ENCODE measurements at regions not wholly inside any gene's neighbourhood (a gene's known extent, or its start where the extent isn't known, plus 50 kb on each side); places are given as distances from the start of the nearest gene placed in this dataset.

GRCh38 chr2:23299476-23300195 is 85.3 kb upstream of the KLHL29 start:
- H3K9me3 ChIP-seq (ENCODE audit: control insufficient read depth, low read length) = no peaks in the 10 kb centered on the region
- TF ChIP-seq CTCF (IDR thresholded peaks at IDR 0.05) = no peak
- H3K27ac ChIP-seq = no peak overlapping the region
- no peaks in the 10 kb centered on the region for H3K79me2 ChIP-seq
- no peaks in the 10 kb centered on the region for H3K4me1 ChIP-seq
- no peaks in the 10 kb centered on the region for H3K36me3 ChIP-seq (ENCODE audit: control insufficient read depth, insufficient read depth, low read length)
- H3K27me3 ChIP-seq (ENCODE audit: control insufficient read depth, insufficient read depth, low read length) = no peaks in the 10 kb centered on the region
- H2AFZ ChIP-seq = no peak overlapping the region
- H3K4me3 ChIP-seq (ENCODE audit: low read depth, low read length) = no peak overlapping the region
- H3K9ac ChIP-seq = no peak overlapping the region
- H3K4me2 ChIP-seq (ENCODE audit: low read length) = no peak overlapping the region

GRCh38 chr2:23301136-23301535 is 83.8 kb upstream of the KLHL29 start:
- Histone ChIP-seq H3K27ac (no peak overlapping the region), H3K36me3 (ENCODE audit: control insufficient read depth, insufficient read depth, low read length) (no peaks in the 10 kb centered on the region), H3K4me3 (ENCODE audit: low read depth, low read length) (no peak overlapping the region), H3K9ac (no peak overlapping the region), H3K9me3 (ENCODE audit: control insufficient read depth, low read length) (no peaks in the 10 kb centered on the region), H3K27me3 (ENCODE audit: control insufficient read depth, insufficient read depth, low read length) (no peaks in the 10 kb centered on the region), H2AFZ (no peak overlapping the region), H3K4me1 (no peaks in the 10 kb centered on the region), H3K79me2 (no peaks in the 10 kb centered on the region), H3K4me2 (ENCODE audit: low read length) (no peak overlapping the region)
- TF ChIP-seq CTCF (IDR thresholded peaks at IDR 0.05) = no peak

GRCh38 chr2:23302591-23302990 is 82.4 kb upstream of the KLHL29 start:
- H3K27ac ChIP-seq = no peak overlapping the region
- H3K36me3 ChIP-seq (ENCODE audit: control insufficient read depth, insufficient read depth, low read length) = no peaks in the 10 kb centered on the region
- H3K4me2 ChIP-seq (ENCODE audit: low read length) = no peak overlapping the region
- H3K9ac ChIP-seq = no peak overlapping the region
- H3K79me2 ChIP-seq = no peaks in the 10 kb centered on the region
- no peaks in the 10 kb centered on the region for H3K4me1 ChIP-seq
- no peaks in the 10 kb centered on the region for H3K27me3 ChIP-seq (ENCODE audit: control insufficient read depth, insufficient read depth, low read length)
- H3K9me3 ChIP-seq (ENCODE audit: control insufficient read depth, low read length) = no peaks in the 10 kb centered on the region
- H2AFZ ChIP-seq = no peak overlapping the region
- H3K4me3 ChIP-seq (ENCODE audit: low read depth, low read length) = no peak overlapping the region
- TF ChIP-seq CTCF (IDR thresholded peaks at IDR 0.05) = no peak

- Histone ChIP-seq H3K27me3 (ENCODE audit: control insufficient read depth, insufficient read depth, low read length) (no peaks in the 10 kb centered on the region), H3K79me2 (no peaks in the 10 kb centered on the region), H3K27ac (no peak overlapping the region), H3K9me3 (ENCODE audit: control insufficient read depth, low read length) (no peaks in the 10 kb centered on the region), H3K4me1 (no peaks in the 10 kb centered on the region), H3K4me3 (ENCODE audit: low read depth, low read length) (no peak overlapping the region), H3K4me2 (ENCODE audit: low read length) (no peak overlapping the region), H2AFZ (no peak overlapping the region), H3K36me3 (ENCODE audit: control insufficient read depth, insufficient read depth, low read length) (no peaks in the 10 kb centered on the region), H3K9ac (no peak overlapping the region)
- TF ChIP-seq CTCF (IDR thresholded peaks at IDR 0.05) = no peak
Observed at GRCh38 chr2:23306401-23306800, 78.6 kb upstream of the KLHL29 start.

GRCh38 chr2:23311186-23311585 is 73.8 kb upstream of the KLHL29 start:
- Histone ChIP-seq H3K4me2 (ENCODE audit: low read length) (no peak overlapping the region), H3K9ac (no peak overlapping the region), H3K4me1 (no peaks in the 10 kb centered on the region), H3K27ac (no peak overlapping the region), H2AFZ (no peak overlapping the region), H3K4me3 (ENCODE audit: low read depth, low read length) (no peak overlapping the region), H3K27me3 (ENCODE audit: control insufficient read depth, insufficient read depth, low read length) (no peaks in the 10 kb centered on the region), H3K36me3 (ENCODE audit: control insufficient read depth, insufficient read depth, low read length) (no peaks in the 10 kb centered on the region), H3K79me2 (no peaks in the 10 kb centered on the region), H3K9me3 (ENCODE audit: control insufficient read depth, low read length) (peaks cover 3% of the 10 kb centered on the region)
- no peak for TF ChIP-seq CTCF (IDR thresholded peaks at IDR 0.05)

Measured in parathyroid adenoma (tissue), 2 donors.